Right cardiac atrium (tissue), 5 donors: ENCODE measurements at regions not wholly inside any gene's neighbourhood (a gene's known extent, or its start where the extent isn't known, plus 50 kb on each side); places are given as distances from the start of the nearest gene placed in this dataset.

ENCODE experiments used
- ATAC-seq, 2 donors: fragments of 200-7000 bp; cut with Tn5 transposase; one replicate each; pipeline versions ENCODE4 v1.8.0 to v1.9.1; 2020; ENCODE audit warnings: moderate library complexity in 2 of 2, mild to moderate bottlenecking in 1 of 2
- DNase-seq, 3 donors: peaks; one replicate each; pipeline ENCODE4 v3.0.0-alpha.2; 2020
- H3K27ac ChIP-seq: one replicate; pipeline ENCODE4 v1.5.1; 2013; ENCODE audit warnings: mild to moderate bottlenecking, low read length, control low read depth, moderate library complexity
- H3K27me3 ChIP-seq: one replicate; pipeline ENCODE4 v1.6.1; 2013; ENCODE audit not compliant: control insufficient read depth, insufficient read depth
- H3K4me1 ChIP-seq: one replicate; pipeline ENCODE4 v1.6.1; 2013; ENCODE audit warnings: low read length; ENCODE audit not compliant: control insufficient read depth, insufficient read depth
- H3K4me3 ChIP-seq: one replicate; pipeline ENCODE4 v1.5.1; 2013; ENCODE audit warnings: low read length, control low read depth
- H3K9me3 ChIP-seq: one replicate; pipeline ENCODE4 v1.6.1; 2013; ENCODE audit warnings: low read length; ENCODE audit not compliant: control insufficient read depth
- WGBS: extraction: QIAGEN DNeasy Blood & Tissue Kit; methylation state at CpG from one replicate; pipeline ENCODE4 v1.1.7; 2013; 5-methylcytosine and 5-hydroxymethylcytosine counted together
- intact Hi-C, 4 donors: fragments of 100-400 bp; cut with DNase I; formaldehyde crosslinking; loops; one replicate each; pipeline versions ENCODE4 v1.11.0 to v1.14.0; 2022 to 2023
- donor health status: healthy with polysubstance abuse.
- donor health status: DM: no; HTN: yes; CAD: no.
- donor health status: DM: no; HTN: no; CAD: no.
- donor health status: DM: no; HTN: yes; CAD: no; lungs with severe emphysema.
- donor health status: DM: yes; HTN: yes; CAD: no.

- no peak for ATAC-seq
- Histone ChIP-seq H3K4me3 (no peak overlapping the region), H3K27ac (no peak overlapping the region), H3K27me3 (no peaks in the 10 kb centered on the region), H3K9me3 (no peaks in the 10 kb centered on the region), H3K4me1 (no peaks in the 10 kb centered on the region)
- 61% methylated on average over 1 of the region's 1 CpG for WGBS
- intact Hi-C loops, result no loop called here
- DNase-seq, result no peak
Measured at GRCh38 chr2:139078376-139078775, 298.2 kb upstream of the NXPH2 start.

- Histone ChIP-seq H3K9me3 (no peaks in the 10 kb centered on the region), H3K27ac (no peak overlapping the region), H3K4me3 (no peak overlapping the region), H3K27me3 (no peaks in the 10 kb centered on the region), H3K4me1 (no peaks in the 10 kb centered on the region)
- intact Hi-C loops, result no loop called here
- DNase-seq (no peak), ATAC-seq (no peak)
Measured at GRCh38 chr2:139077099-139077737, 297.0 kb upstream of the NXPH2 start.

DNA sequence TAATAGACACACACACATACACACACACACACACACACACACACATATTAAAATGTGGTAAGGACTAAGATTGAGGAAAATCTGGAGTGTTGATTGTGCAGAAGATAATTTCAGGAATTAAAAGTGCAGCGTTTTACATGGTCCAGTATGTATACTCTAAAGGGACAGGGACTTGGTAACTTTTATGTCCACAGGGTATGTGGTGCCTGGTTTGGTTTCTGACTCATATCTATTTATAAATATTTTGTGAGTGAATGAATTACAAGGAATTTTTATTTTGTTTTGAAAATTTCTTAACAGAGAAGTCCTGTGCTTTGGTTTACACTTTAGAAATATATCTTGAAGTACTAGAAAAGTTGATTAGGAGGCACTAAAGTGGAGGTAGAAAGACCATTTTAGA, 287.7 kb upstream of the NXPH2 start:
- H3K9me3 ChIP-seq, result no peaks in the 10 kb centered on the region
- H3K27me3 ChIP-seq, result no peaks in the 10 kb centered on the region
- no peak for ATAC-seq
- no peak for DNase-seq
- no peak overlapping the region for H3K27ac ChIP-seq
- whole genome bisulfite sequencing, result 85% methylated on average over 1 of the region's 1 CpG
- H3K4me1 ChIP-seq, result no peaks in the 10 kb centered on the region
- no peak overlapping the region for H3K4me3 ChIP-seq
- intact Hi-C loops, result no loop called here

DNA sequence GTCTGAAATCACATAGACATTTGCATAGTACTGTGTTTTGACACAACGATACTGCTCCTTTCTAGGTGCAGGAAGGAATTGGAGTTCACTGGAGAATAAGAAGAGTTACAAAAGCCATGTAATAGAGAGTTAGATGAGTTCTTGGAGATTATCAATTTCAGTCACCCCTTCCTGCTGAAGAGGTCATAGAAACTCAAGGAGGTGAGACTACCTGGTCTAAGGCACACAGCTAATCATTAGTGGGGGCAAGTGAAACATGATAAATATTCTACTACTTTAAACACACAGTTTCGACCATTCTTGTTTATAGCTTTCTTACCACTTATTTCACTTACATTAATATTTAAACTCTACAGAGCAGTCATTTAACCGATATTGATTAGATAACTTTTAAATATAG, 286.9 kb upstream of the NXPH2 start:
- ATAC-seq, result no peak
- Histone ChIP-seq H3K4me1 (no peaks in the 10 kb centered on the region), H3K27me3 (no peaks in the 10 kb centered on the region), H3K27ac (no peak overlapping the region), H3K4me3 (no peak overlapping the region), H3K9me3 (no peaks in the 10 kb centered on the region)
- WGBS, result 80% methylated on average over 3 of the region's 3 CpGs
- intact Hi-C loops, result no loop called here
- DNase-seq, result no peak

- H3K4me3 ChIP-seq, result no peak overlapping the region
- no peaks in the 10 kb centered on the region for H3K4me1 ChIP-seq
- DNase-seq, result no peak
- H3K27me3 ChIP-seq, result no peaks in the 10 kb centered on the region
- no peak overlapping the region for H3K27ac ChIP-seq
- H3K9me3 ChIP-seq, result no peaks in the 10 kb centered on the region
- no peak for ATAC-seq
- intact Hi-C loops, result no loop called here
Measured at GRCh38 chr2:139064159-139064558, 284.0 kb upstream of the NXPH2 start.

GRCh38 chr2:139059617-139060016, 279.4 kb upstream of the NXPH2 start:
- Histone ChIP-seq H3K9me3 (no peaks in the 10 kb centered on the region), H3K4me1 (no peaks in the 10 kb centered on the region), H3K4me3 (no peak overlapping the region), H3K27me3 (no peaks in the 10 kb centered on the region), H3K27ac (no peak overlapping the region)
- intact Hi-C loops, result no loop called here
- WGBS, result 59% methylated on average over 2 of the region's 2 CpGs
- ATAC-seq, result no peak
- DNase-seq, result no peak

- Histone ChIP-seq H3K27me3 (no peaks in the 10 kb centered on the region), H3K4me3 (no peak overlapping the region), H3K27ac (no peak overlapping the region), H3K4me1 (no peaks in the 10 kb centered on the region), H3K9me3 (no peaks in the 10 kb centered on the region)
- intact Hi-C loops, result no loop called here
- 37% methylated on average over 3 of the region's 3 CpGs for WGBS
- DNase-seq (no peak), ATAC-seq (no peak)
Measured at GRCh38 chr2:139055202-139055601, 275.0 kb upstream of the NXPH2 start.

DNA sequence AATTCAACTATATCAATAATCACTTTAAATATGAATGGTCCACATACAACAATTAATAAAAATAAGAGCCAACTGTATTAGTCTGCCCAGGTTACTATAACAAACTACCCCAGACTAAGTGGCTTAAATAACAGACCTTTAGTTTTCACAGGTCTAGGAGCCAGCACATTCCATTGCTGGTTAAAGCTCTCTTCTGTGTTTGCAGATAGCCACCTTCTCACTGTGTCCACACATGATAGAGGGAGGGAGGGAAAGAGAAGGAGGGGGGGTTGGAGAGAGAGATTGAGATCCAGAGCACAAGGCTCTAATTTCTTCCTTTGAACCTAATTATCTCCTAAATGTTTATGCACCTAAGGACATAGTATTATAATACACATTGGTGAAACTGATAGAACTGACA, 267.8 kb upstream of the NXPH2 start:
- Histone ChIP-seq H3K27ac (no peak overlapping the region), H3K4me1 (no peaks in the 10 kb centered on the region), H3K27me3 (no peaks in the 10 kb centered on the region), H3K9me3 (no peaks in the 10 kb centered on the region), H3K4me3 (no peak overlapping the region)
- intact Hi-C loops, result no loop called here
- DNase-seq (no peak), ATAC-seq (no peak)

DNA sequence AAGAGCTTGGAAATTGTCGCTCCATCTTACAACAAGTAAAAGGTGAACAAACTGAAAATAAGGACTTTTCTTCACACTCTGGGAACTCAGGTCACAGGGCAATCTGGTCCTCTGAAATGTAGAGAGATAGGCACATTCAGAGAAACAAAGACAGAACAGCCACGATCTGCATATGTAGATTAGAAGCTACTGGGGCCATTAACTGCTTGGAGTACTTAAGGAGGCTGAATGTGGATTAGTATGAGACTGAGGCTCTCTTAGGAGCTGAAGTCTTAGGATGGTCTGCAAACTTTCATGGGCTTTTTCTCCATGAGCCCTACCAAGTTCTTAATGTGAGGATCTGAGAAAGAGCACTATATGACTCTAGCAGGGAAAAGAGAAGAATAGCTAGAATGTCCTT, 265.3 kb upstream of the NXPH2 start:
- ATAC-seq, result no peak
- no peaks in the 10 kb centered on the region for H3K4me1 ChIP-seq
- WGBS, result 63% methylated on average over 2 of the region's 2 CpGs
- H3K4me3 ChIP-seq, result no peak overlapping the region
- intact Hi-C loops, result no loop called here
- H3K27me3 ChIP-seq, result no peaks in the 10 kb centered on the region
- no peak for DNase-seq
- H3K9me3 ChIP-seq, result no peaks in the 10 kb centered on the region
- no peak overlapping the region for H3K27ac ChIP-seq

GRCh38 chr2:139034064-139034463, 253.9 kb upstream of the NXPH2 start:
- Histone ChIP-seq H3K4me3 (no peak overlapping the region), H3K4me1 (no peaks in the 10 kb centered on the region), H3K9me3 (no peaks in the 10 kb centered on the region), H3K27me3 (no peaks in the 10 kb centered on the region), H3K27ac (no peak overlapping the region)
- intact Hi-C loops, result no loop called here
- ATAC-seq, result no peak
- DNase-seq, result no peak

DNA sequence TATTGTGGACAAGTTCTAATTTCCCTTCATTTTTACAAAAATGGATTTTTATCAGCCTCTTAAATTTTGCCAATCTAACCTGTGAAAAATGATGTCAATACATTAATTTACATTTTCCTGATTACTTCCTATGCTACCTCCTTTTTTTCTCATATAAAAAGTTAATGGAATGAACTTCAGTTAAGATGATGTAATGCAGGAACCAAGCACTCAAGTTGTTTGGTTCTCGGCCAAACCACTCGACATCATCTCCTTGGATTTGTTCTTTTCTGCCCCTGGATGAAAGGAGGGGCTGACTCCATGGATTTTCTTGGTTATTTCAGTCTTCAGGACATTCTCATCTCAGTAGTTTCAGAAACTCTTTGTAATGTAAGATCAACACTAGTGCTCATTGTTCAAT, 253.1 kb upstream of the NXPH2 start:
- ATAC-seq, result no peak
- no peaks in the 10 kb centered on the region for H3K4me1 ChIP-seq
- no peaks in the 10 kb centered on the region for H3K27me3 ChIP-seq
- intact Hi-C loops, result no loop called here
- no peaks in the 10 kb centered on the region for H3K9me3 ChIP-seq
- no peak for DNase-seq
- 43% methylated on average over 2 of the region's 2 CpGs for WGBS
- no peak overlapping the region for H3K27ac ChIP-seq
- H3K4me3 ChIP-seq, result no peak overlapping the region

- intact Hi-C loops, result no loop called here
- Histone ChIP-seq H3K4me1 (no peaks in the 10 kb centered on the region), H3K9me3 (no peaks in the 10 kb centered on the region), H3K27ac (no peak overlapping the region), H3K27me3 (no peaks in the 10 kb centered on the region), H3K4me3 (no peak overlapping the region)
- DNase-seq (peak in 1 of 3 donors; percentile 43), ATAC-seq (no peak)
Measured at GRCh38 chr2:139031722-139032121, 251.5 kb upstream of the NXPH2 start.
